Left ventricle myocardium inferior (tissue), 1 donor: ENCODE measurements at regions not wholly inside any gene's neighbourhood (a gene's known extent, or its start where the extent isn't known, plus 50 kb on each side); places are given as distances from the start of the nearest gene placed in this dataset.

Experiments used
- DNase-seq: peaks from one replicate; pipeline ENCODE4 v3.0.0-alpha.2; 2020
- H3K27ac ChIP-seq: fragments of 200-600 bp; replicated peaks from 2 replicates; pipeline ENCODE4 v1.8.0; 2021
- H3K27me3 ChIP-seq: fragments of 200-600 bp; 2 replicates; pipeline ENCODE4 v1.8.0; 2021; ENCODE audit warnings: low read depth
- H3K36me3 ChIP-seq: fragments of 200-600 bp; 2 replicates; pipeline ENCODE4 v1.8.0; 2021
- H3K4me1 ChIP-seq: fragments of 200-600 bp; 2 replicates; pipeline ENCODE4 v1.8.0; 2021
- H3K4me3 ChIP-seq: fragments of 200-600 bp; 2 replicates; pipeline ENCODE4 v1.8.0; 2021; ENCODE audit warnings: mild to moderate bottlenecking, moderate library complexity
- H3K9me3 ChIP-seq: fragments of 200-600 bp; replicated peaks from 2 replicates; pipeline ENCODE4 v1.8.0; 2021
- CTCF ChIP-seq: fragments of 200-600 bp; IDR thresholded peaks from 2 replicates; pipeline ENCODE4 v1.8.0; 2021; ENCODE audit warnings: antibody characterized with exemption, mild to moderate bottlenecking, borderline replicate concordance
- intact Hi-C: fragments of 100-400 bp; cut with micrococcal nuclease; formaldehyde crosslinking; loops from one replicate; pipeline ENCODE4 v1.11.0; 2022
- donor health status: DM: no; HTN: yes; CAD: no; lungs with severe emphysema.

DNA sequence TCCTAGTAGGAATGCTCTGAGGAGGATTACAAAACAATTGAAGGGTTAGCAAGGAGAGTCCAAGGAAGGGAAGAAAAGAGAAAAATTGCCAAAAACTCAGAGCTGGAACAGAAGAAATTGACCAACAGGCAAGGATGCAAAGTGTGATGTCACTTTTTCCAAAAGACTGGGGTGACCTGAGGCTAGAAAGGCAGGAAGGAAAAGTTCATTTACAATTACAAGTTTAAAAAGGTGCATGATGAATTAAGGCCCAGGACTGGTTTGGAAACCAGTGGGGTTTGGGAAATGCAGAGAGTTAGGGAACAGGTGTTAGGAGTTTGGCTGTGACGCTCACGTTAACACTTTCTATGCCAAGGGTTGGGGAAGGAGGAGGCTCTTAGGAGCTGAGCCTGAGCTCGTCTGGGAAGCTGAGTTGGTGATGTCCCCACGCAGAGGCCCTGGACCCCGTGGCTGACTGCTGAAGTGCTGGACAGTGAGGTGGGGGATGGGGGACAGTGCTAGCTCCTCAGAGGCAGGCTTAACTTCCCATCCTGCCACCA lies 92.6 kb upstream of the PODXL start:
- intact Hi-C loops = no loop called here
- H3K27me3 ChIP-seq = no peaks in the 10 kb centered on the region
- no peak for TF ChIP-seq CTCF
- no peaks in the 10 kb centered on the region for H3K9me3 ChIP-seq
- no peak for DNase-seq
- peak overlapping the region; percentile 58 for H3K27ac ChIP-seq
- H3K36me3 ChIP-seq = no peaks in the 10 kb centered on the region
- no peak overlapping the region for H3K4me3 ChIP-seq
- H3K4me1 ChIP-seq = peaks cover 25% of the 10 kb centered on the region

GRCh38 chr7:131648491-131648890 lies 92.1 kb upstream of the PODXL start:
- intact Hi-C loops = no loop called here
- Histone ChIP-seq H3K4me1 (peaks cover 23% of the 10 kb centered on the region), H3K4me3 (no peak overlapping the region), H3K36me3 (no peaks in the 10 kb centered on the region), H3K27ac (peak overlapping the region; percentile 58), H3K9me3 (no peaks in the 10 kb centered on the region), H3K27me3 (no peaks in the 10 kb centered on the region)
- no peak for DNase-seq
- TF ChIP-seq CTCF = no peak

DNA sequence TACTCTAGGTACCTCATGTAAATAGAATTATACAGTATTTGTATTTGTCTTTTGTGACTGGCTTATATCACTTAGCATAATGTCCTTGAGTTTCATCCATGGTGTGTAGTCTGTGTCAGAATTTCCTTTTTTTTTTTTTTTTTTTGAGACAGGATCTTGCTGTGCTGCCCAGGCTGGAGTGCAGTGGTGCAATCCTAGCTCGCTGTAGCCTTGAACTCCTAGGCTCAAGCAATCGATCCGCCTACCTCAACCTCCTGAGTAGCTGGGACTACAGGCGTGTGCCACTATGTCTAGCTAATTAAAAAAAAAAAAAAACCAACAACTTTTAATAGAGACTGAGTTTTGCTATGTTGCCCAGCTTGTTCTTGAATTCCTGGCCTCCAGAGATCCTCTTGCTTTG lies 89.8 kb upstream of the PODXL start:
- Histone ChIP-seq H3K9me3 (no peaks in the 10 kb centered on the region), H3K4me3 (no peak overlapping the region), H3K4me1 (peaks cover 23% of the 10 kb centered on the region), H3K27me3 (no peaks in the 10 kb centered on the region), H3K36me3 (no peaks in the 10 kb centered on the region), H3K27ac (no peak overlapping the region)
- intact Hi-C loops = no loop called here
- TF ChIP-seq CTCF = no peak
- no peak for DNase-seq

- Histone ChIP-seq H3K4me3 (no peak overlapping the region), H3K9me3 (no peaks in the 10 kb centered on the region), H3K4me1 (peaks cover 12% of the 10 kb centered on the region), H3K36me3 (no peaks in the 10 kb centered on the region), H3K27ac (no peak overlapping the region), H3K27me3 (no peaks in the 10 kb centered on the region)
- intact Hi-C loops = no loop called here
- TF ChIP-seq CTCF = no peak
- DNase-seq = no peak
Measured at GRCh38 chr7:131642429-131642828, 86.0 kb upstream of the PODXL start.

DNA sequence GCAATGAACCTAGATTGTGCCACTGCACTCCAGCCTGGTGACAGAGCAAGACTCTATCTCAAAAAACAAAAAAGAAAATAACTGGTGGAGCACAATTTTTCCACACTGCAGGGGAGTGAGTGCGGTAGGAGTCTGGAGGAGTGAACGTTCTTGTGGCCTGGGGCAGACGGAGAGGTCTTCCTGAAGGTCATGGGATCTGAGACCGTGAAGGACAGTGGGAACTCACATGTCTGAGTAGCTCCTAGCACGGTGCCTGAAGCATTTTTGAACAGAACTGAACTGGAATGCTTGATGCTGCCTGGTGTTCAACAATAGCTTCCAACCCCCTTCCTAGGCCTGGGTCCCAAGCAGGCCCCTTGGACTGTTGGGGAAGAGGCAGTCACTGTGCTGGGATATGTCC lies 84.3 kb upstream of the PODXL start:
- no peak for TF ChIP-seq CTCF
- peaks cover 28% of the 10 kb centered on the region for H3K4me1 ChIP-seq
- no peak for DNase-seq
- no peaks in the 10 kb centered on the region for H3K36me3 ChIP-seq
- no peak overlapping the region for H3K27ac ChIP-seq
- intact Hi-C loops = no loop called here
- no peaks in the 10 kb centered on the region for H3K27me3 ChIP-seq
- H3K9me3 ChIP-seq = no peaks in the 10 kb centered on the region
- H3K4me3 ChIP-seq = no peak overlapping the region
